SU-DHL-6 (cell line): ENCODE measurements at regions not wholly inside any gene's neighbourhood (a gene's known extent, or its start where the extent isn't known, plus 50 kb on each side); places are given as distances from the start of the nearest gene placed in this dataset.

Experiments
- EZH2phosphoT487 ChIP-seq: fragments of 200-600 bp; sonication (generic), shearing (Covaris generic); conservative IDR thresholded peaks from 2 replicates; pipeline ENCODE4 v1.6.1; 2018; ENCODE audit warnings: mild to moderate bottlenecking, antibody characterized with exemption, low read length, moderate library complexity, mixed read lengths
- TF ChIP-seq, protein P1 (sequence below): fragments of 200-600 bp; sonication (generic); IDR thresholded peaks from one replicate; pipeline ENCODE4 v1.5.1; 2017; ENCODE audit warnings: antibody characterized with exemption, mild to moderate bottlenecking, low read length, moderate library complexity; ENCODE audit not compliant: insufficient read depth, poor library complexity, severe bottlenecking

DNA sequence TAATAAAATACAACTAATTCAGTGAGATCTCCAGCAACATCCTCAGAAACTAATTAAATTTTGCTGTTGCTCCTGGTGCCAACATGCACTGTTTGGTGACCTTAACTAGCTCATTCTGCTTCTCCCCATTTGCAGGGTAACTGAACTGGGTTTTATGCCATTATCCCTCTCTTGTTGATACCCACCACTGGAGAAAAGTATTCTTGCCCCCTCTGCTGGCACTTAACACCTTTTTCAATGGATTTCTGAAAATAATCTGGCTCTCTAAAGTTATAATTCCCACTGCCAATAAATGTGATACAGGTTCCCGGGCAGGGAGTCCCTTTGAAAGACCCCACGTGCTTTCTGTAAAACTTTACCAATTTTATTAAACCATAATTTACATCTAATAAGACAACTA is 394.3 kb downstream of the OSTF1 start:
- TF ChIP-seq, protein P1, sequence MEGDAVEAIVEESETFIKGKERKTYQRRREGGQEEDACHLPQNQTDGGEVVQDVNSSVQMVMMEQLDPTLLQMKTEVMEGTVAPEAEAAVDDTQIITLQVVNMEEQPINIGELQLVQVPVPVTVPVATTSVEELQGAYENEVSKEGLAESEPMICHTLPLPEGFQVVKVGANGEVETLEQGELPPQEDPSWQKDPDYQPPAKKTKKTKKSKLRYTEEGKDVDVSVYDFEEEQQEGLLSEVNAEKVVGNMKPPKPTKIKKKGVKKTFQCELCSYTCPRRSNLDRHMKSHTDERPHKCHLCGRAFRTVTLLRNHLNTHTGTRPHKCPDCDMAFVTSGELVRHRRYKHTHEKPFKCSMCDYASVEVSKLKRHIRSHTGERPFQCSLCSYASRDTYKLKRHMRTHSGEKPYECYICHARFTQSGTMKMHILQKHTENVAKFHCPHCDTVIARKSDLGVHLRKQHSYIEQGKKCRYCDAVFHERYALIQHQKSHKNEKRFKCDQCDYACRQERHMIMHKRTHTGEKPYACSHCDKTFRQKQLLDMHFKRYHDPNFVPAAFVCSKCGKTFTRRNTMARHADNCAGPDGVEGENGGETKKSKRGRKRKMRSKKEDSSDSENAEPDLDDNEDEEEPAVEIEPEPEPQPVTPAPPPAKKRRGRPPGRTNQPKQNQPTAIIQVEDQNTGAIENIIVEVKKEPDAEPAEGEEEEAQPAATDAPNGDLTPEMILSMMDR, result no peak
- TF ChIP-seq EZH2phosphoT487, result no peak
